ENCODE measurements at regions not wholly inside any gene's neighbourhood (a gene's known extent, or its start where the extent isn't known, plus 50 kb on each side); places are given as distances from the start of the nearest gene placed in this dataset.

- TF ChIP-seq CGGBP1 (CRISPR knock-in tag; IDR thresholded peaks at IDR 0.05), result no peak
- no peak for TF ChIP-seq GATAD2A (IDR thresholded peaks at IDR 0.05)
- TF ChIP-seq TEAD1 (CRISPR knock-in tag; IDR thresholded peaks at IDR 0.05), result no peak
Observed at GRCh38 chr4:175091649-175092048, 173.5 kb downstream of the ADAM29 start (continued).

- FAIRE-seq (no peak), DNase-seq (ENCODE audit: extremely low read depth in 1 of 4, low spot score in 3 of 4) (no peak), ATAC-seq (no peak)
- ChIA-PET POLR2A (no interaction called here), CTCF (ENCODE audit: low intra/inter-chr PET ratio) (no interaction called here)
- no peak overlapping the region for H3K9ac ChIP-seq (ENCODE audit: insufficient read depth in 1 of 2, low read depth in 2 of 2, low read length in 2 of 2)
- H3K4me2 ChIP-seq (ENCODE audit: insufficient read depth, low read length), result no peak overlapping the region
- BruUV-seq (replicated peaks), result no TSS peak
- H3K27me3 ChIP-seq (ENCODE audit: control insufficient read depth in 2 of 2, insufficient read depth in 2 of 2, low read length in 2 of 2), result no peaks in the 10 kb centered on the region
- no peak overlapping the region for H3K27ac ChIP-seq (ENCODE audit: extremely low read depth, low read depth, low read length)
- H4K20me1 ChIP-seq (replicated peaks; ENCODE audit: control insufficient read depth, insufficient read depth, low read length), result no peaks in the 10 kb centered on the region
- H2AFZ ChIP-seq (ENCODE audit: low read depth, low read length), result no peak overlapping the region
- H3K36me3 ChIP-seq (ENCODE audit: control insufficient read depth, insufficient read depth, low read length), result no peaks in the 10 kb centered on the region
- H3K79me2 ChIP-seq (ENCODE audit: control insufficient read depth, insufficient read depth, low read length), result no peaks in the 10 kb centered on the region
- intact Hi-C loops (cut with micrococcal nuclease) (no loop called here), in situ Hi-C loops (cut with MboI) (no loop called here)
- H3K4me3 ChIP-seq, result no peak overlapping the region
- no peaks in the 10 kb centered on the region for H3K9me1 ChIP-seq (ENCODE audit: control insufficient read depth, insufficient read depth, low read length)
- 2% methylated on average over 17 of the region's 20 CpGs for WGBS (ENCODE audit: insufficient coverage, low coverage, missing lambda C conversion rate)
- no peaks in the 10 kb centered on the region for H3K4me1 ChIP-seq (replicated peaks in 1 of 2; ENCODE audit: control insufficient read depth in 2 of 2, insufficient read depth in 2 of 2, low read length in 2 of 2)
- no peaks in the 10 kb centered on the region for H3K9me3 ChIP-seq (replicated peaks; ENCODE audit: control insufficient read depth, insufficient read depth, low read depth, low read length)
- no peak for TF ChIP-seq MYC (IDR thresholded peaks at IDR 0.05; ENCODE audit: low read depth, low read length)
- no peak for TF ChIP-seq MYC (CRISPR knock-in tag; IDR thresholded peaks at IDR 0.05; ENCODE audit: borderline replicate concordance, low read depth)
- no peak for TF ChIP-seq HMG20B (CRISPR knock-in tag; IDR thresholded peaks at IDR 0.05)
- TF ChIP-seq MAFK (IDR thresholded peaks at IDR 0.05; ENCODE audit: low read length), result no peak
- no peak for TF ChIP-seq IRF2 (CRISPR knock-in tag; IDR thresholded peaks at IDR 0.05)
- TF ChIP-seq ZBTB1 (CRISPR knock-in tag; IDR thresholded peaks at IDR 0.05; ENCODE audit: borderline replicate concordance, low read depth), result no peak
- TF ChIP-seq MAZ (CRISPR knock-in tag; conservative IDR thresholded peaks at IDR 0.05 in 1 of 2, IDR thresholded peaks at IDR 0.05 in 1 of 2), result no peak
- TF ChIP-seq CHCHD3 (CRISPR knock-in tag; IDR thresholded peaks at IDR 0.05), result no peak
- TF ChIP-seq DLX4 (CRISPR knock-in tag; IDR thresholded peaks at IDR 0.05), result no peak
- TF ChIP-seq CGGBP1 (CRISPR knock-in tag; IDR thresholded peaks at IDR 0.05), result no peak
- no peak for TF ChIP-seq ZNF780A (CRISPR knock-in tag; IDR thresholded peaks at IDR 0.05)
- no peak for TF ChIP-seq ZNF175 (CRISPR knock-in tag; IDR thresholded peaks at IDR 0.05; ENCODE audit: low read depth)
- TF ChIP-seq ZNF184 (CRISPR knock-in tag; IDR thresholded peaks at IDR 0.05), result no peak
- TF ChIP-seq ZHX1 (conservative IDR thresholded peaks at IDR 0.05; ENCODE audit: low read length), result no peak
- TF ChIP-seq ZBTB43 (CRISPR knock-in tag; IDR thresholded peaks at IDR 0.05), result no peak
- no peak for TF ChIP-seq GABPB1 (CRISPR knock-in tag; IDR thresholded peaks at IDR 0.05)
- TF ChIP-seq HNRNPH1 (optimal IDR thresholded peaks at IDR 0.05; ENCODE audit: low read depth, low read length), result no peak
Observed at GRCh38 chr4:175092114-175092513, 174.0 kb downstream of the ADAM29 start.

Measured in K562 (cell line).